HG02642 (cell line): ENCODE measurements at regions not wholly inside any gene's neighbourhood (a gene's known extent, or its start where the extent isn't known, plus 50 kb on each side); places are given as distances from the start of the nearest gene placed in this dataset.
"Not testable (repeated sequence)": the region's sequence is repeated elsewhere in the genome, so short reads cannot be mapped to it uniquely, and the experiment has no call there.

Experiments used
- ATAC-seq: cut with Tn5 transposase; IDR thresholded peaks from one replicate; pipeline ENCODE4 v1.9.1; 2021; ENCODE audit warnings: mild to moderate bottlenecking; ENCODE audit not compliant: unreplicated experiment, poor library complexity

DNA sequence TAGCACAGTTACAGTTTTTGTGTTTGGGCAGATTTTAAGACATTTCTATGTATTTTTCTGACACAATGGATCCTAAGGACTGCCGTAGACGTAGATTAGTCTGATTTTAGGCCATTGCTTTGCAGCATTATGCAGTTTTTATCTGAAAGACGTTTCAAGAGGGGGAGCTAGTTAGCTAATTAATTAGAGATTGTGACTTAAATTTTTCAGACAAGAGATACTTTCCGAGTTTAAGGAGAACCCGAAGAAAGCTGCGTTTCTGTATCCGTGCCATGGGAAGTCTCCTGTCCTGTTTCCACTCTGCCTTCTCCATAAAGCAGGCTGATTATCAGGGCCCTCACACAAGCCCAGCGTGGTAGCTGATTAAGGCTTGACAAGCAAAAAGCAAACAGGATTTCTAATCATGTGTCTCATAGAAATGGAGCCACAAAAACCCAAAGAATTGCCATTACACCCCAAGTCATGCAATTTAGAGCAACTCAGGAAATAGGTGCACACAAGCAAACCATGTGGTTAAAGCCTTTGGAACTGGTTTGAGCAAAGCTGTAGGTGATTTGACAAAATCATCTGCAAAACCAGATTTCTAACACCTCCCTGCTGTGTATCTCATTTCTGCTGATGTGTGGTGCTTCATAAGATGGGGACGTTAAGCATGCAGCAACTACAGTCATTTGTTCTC lies 808.1 kb downstream of the RNF144A start:
- ATAC-seq, result no peak

DNA sequence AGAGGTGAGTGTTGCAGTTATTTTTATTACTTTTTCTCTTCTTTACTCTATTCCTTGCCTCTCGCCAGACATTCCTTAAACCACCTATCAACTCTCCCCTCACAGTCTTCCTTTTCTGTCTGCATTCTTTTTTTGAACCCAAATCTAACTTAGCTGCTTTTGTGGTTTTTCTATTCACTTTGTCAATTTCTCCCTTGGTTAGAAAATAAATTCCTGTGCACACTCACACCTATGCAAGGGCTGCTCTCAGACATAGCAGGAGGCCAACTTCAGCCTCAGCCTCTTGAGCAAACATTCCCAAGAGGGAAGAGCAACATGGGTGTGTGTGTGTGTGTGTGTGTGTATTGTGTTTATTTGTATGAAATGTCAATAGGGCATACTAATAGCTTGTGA lies 808.6 kb downstream of the RNF144A start:
- no peak for ATAC-seq

DNA sequence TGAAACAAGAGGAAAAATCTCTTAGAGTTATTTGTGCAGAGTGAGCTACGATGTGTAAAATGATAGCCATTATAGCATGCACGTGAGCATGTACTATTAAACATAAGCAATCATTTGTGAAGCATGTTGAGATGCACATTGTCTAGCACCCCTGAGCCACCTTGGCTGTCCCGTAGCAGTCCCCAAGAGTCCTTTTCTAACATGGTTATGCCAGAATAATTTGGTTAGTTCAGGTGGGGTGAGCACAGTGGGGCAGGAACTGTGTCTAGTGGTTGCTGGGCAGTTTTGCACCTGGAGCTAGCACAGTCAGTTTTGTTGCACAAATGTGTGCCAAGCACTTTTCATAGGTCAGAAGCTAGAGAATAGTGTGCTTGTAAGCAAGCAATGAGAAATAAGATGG lies 809.8 kb downstream of the RNF144A start:
- no peak for ATAC-seq

DNA sequence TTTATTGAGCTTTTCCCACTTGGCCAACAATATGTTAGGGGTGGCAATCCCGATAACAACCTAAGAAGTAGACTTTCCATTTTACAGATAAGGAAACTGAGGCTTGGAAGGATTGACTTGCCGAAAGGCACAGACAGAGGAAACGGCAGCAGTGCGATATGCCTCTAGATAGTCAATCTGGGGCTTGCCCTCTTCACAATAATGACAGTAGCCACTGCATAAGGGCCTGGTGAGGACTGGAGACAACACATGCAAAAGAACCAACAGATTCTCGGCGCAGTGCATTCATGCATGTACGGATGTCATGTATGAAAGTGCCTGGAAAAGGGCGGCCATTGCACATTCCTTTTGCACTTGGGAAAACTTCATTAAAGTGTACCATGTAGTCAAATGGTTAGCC lies 811.2 kb downstream of the RNF144A start:
- ATAC-seq, result no peak

DNA sequence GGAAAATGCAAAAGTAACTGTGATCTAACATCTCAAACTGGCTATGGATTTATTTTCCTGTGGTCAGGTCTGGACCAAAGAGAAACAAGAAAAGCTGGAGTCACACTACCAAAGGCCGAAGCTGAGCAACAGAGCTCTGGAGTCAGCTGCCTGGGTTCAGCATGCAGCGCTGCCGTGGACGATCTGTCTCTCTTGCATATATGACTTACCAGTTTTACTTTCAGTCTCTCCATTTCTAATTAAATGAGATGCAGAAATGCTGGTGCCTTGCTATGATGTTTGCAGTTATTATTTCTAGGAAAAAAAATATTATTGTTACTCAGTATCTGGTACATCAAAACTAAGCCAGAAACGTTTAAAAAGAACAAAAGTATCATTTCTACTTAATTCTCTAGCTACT lies 813.2 kb downstream of the RNF144A start:
- ATAC-seq, result no peak

DNA sequence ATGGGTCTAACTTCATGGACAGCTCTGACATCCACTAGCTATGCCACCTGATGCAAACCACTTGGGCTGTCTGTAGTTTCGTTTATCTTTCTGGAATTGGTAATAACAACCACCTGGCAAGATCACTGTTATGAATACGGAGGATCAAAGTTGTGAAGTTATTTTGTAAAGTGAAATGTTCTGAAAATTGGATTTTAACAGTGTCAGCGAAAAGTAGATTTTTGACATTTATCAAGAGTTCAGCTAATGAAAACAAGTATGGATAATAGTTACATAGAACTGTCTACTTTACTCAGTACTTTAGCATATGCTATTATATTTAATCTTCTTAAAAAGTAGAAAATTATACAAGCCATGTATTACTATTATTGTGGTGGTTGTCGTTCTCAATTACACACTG lies 813.8 kb downstream of the RNF144A start:
- no peak for ATAC-seq

DNA sequence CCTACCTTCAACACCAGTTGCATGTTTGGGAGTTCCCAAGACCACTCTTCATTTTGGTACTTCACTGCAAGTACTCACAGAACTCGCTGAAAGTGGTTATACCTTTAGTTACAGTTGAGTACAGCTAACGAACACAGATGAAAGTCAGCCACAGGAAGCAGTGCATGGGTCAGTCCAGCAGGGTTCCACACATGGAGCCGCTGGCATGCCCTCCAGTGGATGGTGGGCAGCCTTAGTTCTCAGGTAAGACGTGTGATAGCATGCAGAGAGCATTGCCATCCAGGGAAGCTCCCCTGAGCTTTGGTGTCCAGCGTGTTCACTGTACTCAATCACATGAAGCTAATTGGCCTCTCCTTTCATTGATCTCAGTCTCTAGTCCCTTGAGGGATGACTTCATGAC lies 815.3 kb downstream of the RNF144A start:
- no peak for ATAC-seq

DNA sequence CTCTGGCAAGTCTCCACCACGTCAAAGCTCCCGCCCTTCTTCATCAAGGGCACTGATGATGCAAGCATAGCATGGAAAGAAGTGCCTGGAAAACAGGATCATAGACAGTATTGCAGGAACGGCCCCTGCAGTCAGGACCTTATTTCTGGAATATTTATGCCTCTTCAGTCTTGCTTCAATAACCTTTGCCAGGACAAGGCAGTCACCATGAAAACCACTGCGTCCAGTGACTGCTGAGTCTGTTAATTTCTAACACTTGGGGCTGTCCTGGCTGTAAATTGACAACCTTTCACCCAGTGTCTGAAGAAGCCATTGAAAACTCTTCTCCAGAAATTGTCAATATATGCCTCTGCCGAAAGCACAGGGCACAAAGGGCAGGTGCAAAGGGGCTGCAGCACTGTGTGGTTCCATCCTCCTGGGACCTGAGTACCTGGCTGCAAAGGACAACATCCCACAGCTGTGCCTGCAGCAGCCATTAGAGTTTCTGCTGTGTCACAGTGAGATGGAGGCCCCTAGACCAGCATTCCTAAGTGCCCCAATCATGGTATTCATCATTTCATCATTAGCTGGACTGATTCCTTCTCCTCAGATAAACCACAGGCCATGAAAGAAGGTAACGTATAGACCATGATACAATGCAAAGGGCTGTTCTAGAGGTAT lies 819.6 kb downstream of the RNF144A start:
- no peak for ATAC-seq

DNA sequence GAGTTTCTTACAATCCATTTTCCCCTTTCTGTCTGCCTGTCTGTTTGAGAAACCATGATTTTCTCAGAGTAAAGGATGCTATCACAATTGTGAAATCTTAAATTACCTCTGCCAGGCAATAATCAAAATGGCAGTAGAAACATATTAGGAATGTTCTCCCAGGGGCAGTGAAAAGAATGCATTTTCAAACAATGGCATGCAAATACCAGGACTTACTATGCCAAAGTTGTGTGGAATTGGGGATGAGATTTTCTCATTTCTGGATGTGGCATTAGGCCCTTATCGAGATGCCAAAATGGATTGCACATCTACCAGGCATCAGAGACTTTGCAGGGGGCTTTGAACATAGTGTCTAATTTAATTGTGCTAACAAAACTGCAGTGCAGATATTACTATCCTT lies 821.4 kb downstream of the RNF144A start:
- no peak for ATAC-seq

DNA sequence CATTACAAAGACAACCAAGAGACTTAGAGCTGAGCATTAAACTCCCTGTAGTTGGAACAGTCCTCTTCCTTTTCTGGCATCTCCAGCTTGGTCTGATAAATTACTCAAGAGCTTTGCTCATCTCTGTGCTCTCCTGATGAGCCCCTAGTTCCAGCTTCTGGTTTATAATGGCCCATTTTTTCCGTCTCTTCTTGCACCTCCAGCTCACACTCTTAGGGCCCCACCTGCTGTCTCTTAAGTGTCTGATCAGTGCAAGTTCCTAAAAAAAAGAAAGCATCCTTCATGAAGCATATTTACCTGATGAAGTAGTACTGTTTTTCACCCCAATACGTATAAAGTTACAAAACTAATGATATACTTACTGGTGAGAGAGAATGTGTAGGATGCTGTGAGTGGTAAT lies 822.9 kb downstream of the RNF144A start:
- ATAC-seq, result no peak

DNA sequence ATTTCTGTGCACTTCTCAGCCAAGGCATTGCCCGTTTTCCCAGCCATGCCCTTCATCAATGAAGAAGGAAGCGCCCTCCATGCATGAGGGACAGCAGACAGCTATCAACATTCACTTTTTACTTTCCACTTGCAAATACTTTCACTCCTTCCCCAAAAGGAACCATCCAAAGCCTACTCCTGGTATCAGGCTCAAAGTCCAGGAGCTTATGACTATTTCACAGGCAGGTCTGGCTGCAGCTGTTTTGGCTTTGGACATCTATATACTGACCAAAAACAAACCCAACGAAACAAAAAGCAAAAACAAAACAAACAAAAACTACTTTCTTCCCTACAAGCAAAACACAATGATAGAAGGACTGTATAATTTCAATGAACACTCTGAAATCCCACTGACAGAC lies 825.1 kb downstream of the RNF144A start:
- ATAC-seq, result no peak

DNA sequence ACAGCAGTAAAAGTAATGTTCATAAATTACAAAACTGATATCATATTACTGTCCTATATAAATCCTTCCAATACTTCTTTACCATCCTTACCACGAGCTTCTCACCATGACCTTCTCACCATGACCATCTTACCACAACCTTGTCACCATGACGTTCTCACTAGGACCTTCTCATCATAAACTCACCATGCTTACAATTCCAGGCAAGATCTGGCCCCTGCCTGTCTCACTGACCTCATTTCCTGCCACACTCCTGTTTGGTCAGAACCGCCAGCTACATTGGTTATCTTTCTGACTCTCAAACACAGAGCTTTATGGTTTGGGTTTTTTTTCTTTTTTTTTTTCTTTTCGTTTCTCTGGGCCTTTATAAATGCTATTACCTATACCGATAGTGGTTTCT lies 827.6 kb downstream of the RNF144A start:
- no peak for ATAC-seq

DNA sequence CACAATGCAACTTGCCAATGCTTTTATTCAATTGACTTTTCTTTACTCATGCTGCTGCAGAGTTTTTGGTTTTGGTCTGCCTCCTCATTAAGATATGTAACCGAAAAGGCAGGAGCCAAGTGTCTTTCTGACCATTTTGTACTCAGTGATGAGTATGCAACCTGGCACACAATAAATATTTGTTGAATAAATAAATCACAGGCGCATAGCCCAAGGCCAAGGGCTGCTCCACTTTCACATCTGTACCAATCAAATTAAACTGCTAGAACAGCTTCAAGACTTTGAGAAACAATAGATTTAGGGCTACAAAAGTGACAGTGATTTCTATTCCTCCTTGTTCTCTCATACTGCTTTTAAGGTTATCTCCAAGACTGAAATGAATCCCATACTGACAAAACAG lies 828.2 kb downstream of the RNF144A start:
- ATAC-seq, result no peak

DNA sequence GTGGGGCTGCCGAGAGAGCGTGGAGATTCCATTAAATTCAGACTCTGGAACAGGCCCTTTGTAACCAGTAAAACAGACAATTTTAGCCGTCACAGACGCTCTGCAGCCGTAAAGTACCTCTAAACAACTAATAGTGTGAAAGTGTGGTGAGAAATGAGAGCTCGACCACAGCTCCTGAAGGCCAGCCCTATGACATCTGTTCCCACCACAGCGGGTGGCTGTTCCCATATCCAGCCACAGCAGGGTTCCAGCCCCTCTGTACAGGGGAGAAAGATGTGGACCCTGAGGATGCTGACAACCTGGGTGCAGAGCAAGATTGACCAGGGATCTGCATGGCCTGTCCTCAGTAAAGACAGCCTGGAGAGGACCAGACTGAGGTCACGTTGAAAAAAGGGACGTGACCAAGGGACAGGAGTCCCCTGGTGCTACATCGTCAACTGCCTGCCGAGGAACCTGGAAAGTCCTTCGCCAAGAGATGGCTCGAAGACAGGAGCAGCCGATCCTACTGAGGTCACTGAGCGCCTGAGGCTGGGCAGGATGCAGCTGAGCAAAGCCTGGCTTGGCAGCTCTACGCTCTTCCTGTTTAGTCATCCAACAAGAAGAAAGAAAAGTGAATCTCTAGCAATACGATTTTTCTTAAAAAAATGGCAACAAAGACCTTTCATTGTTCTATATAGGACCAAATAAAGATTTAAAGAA lies 831.7 kb downstream of the RNF144A start:
- ATAC-seq, result no peak

DNA sequence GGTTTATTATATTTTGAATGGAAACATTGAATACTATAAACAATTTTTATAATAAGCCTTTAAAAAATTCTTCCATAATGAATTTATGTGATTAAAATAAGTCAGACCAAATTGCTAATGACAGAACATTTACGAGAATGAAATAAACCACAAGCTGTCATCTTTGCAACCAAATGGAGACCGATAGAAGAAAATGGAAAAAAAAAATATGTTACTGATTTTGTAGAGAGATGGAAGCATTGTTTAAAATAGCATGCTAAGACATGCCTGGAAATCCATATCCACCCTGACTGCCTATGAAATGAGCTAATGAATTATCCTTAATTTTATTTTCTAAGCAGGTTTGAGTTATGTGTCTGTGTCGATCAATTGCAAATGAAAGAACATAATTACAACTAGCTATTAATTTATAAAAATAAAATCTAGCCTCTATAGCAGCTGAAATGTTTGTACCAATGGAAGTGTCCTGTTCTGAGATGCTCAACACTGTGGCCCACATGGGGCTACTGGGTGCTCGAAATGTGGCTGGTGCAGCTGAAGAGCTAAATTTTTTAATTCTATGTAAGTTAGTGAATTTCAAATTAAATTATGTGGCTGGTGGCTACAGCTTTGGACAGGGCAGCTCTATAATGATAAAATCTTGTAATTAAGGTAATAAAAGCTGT lies 832.8 kb downstream of the RNF144A start:
- no peak for ATAC-seq

DNA sequence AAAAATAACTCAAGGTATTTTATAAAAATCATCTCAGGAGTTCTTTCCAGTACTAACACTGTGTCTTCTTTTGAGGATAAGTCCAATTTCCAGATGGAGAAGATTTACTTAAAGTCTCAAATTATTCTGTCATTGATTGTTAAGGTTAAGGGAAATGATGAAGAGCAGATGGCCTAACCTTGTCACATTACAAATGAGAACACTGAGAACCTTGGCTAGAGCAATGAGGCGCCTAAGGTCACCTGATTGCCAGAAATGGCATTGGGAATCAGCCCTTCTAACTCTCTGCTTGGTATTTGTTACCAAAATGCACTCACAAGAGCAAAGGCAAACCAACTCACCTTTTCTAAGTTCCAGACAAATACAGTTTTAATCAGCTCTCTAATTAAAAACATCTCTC lies 835.1 kb downstream of the RNF144A start:
- no peak for ATAC-seq

DNA sequence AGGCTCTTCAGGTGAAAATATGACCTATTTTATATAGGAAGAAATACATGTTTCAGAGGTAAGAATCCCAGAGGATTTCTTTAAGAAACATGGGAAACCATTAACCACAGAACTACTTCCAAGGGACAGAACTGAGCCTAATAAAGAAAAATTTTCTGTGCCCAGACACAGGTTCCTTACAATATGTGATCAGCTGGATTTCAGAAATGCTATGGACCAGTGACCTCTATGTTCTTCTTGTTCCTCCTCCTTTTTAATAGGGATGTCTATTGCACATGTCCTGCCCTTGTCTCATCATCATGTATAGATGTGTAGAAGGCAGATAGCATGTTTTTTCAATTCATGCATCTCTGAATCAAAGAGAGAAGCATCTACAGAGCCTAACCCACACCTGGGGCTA lies 836.6 kb downstream of the RNF144A start:
- no peak for ATAC-seq

DNA sequence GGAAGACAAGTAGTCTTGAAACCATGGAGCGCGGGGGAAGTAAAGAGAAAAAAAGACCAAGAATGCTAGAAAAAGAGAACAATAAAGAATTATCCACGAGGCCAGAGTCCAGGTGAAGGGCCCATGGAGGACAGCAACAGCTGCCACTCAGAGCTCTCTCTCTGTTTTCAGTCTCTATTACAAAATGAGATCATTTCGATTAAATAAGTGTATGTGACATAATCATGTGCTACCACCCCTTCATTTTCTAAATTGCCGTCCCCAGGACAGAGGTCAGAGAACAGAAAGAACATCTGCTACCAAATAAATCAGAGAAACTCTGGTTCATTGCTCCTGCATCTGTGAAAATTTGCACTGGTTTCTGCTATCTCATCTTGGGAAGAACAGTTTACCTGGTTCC lies 838.7 kb downstream of the RNF144A start:
- no peak for ATAC-seq

DNA sequence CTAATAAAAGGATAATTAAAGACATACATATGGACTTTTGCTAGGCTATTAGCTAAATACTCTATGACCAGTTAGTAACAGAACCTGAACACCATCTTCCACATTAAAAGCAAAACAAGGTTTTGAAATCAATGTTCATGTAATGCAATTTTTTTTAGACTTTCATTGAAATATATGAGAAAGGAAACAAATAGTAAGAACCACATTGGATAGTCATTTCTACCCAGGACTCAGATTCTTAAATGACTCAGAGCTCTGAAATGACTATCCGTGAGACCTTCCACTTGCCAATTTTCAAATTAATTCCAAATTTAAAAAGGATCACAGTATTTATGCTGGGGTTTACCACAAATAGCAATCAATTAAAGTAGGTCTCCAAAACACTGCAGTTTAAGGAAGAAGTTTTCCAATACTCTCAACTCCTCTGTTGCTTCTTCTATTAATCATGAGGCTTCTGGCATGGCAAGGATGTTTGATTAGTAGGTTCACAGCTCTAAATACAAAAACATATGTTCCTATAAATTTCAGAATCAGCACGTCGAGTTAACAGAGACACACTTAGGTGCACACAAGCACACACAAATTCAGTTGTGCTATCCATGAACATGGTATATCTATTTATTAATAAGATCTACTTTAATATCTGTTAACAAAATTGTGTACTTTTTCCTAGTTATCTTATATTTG lies 841.0 kb downstream of the RNF144A start:
- ATAC-seq, result no peak

DNA sequence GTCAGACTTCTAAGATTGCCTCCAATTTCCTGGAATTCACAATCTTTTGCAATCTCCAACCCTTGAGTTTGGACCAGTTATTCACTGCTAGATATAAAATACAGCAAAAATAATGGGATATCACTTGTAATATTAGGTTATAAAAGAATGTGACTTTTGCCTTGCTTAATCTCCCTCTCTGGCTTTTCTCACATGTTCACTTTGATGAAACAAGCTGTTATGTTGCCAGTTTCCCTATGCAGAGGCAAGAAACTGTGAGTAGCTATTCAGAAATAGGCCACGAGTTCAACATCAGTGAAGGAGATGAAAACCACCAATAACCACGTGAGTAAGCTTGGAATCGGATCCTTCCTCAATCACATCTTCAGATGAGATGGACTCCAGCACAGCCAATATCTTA lies 842.7 kb downstream of the RNF144A start:
- no peak for ATAC-seq

DNA sequence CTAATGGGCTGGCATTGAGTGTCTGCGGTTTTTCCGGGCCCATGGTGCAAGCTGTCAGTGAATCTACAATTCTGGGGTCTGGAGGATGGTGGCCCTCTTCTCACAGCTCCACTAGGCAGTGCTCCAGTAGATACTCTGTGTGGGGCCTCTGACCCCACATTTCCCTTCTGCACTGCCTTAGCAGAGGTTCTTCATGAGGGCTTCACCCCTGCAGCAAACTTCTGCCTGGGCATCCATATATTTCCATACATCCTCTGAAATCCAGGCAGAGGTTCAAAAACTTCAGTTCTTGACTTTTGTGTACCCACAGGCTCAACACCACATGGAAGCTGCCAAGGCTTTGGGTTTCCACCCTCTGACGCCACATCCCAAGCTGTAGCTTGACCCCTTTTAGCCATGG lies 846.2 kb downstream of the RNF144A start:
- ATAC-seq, result not testable (repeated sequence)
